Sigmoid colon (tissue), 6 donors: ENCODE measurements at regions not wholly inside any gene's neighbourhood (a gene's known extent, or its start where the extent isn't known, plus 50 kb on each side); places are given as distances from the start of the nearest gene placed in this dataset.

Source experiments
- DNase-seq: peaks from one replicate; pipeline ENCODE4 v3.0.0-alpha.2; 2019
- H3K27ac ChIP-seq, 4 donors: fragments of 200-600 bp; sonication (generic); one replicate each; pipeline ENCODE4 v1.5.1; 2016 to 2019; ENCODE audit warnings: mild to moderate bottlenecking in 1 of 4
- H3K27me3 ChIP-seq, 3 donors: fragments of 200-600 bp; sonication (generic); one replicate each; pipeline ENCODE4 v1.5.1; 2019; ENCODE audit warnings: mild to moderate bottlenecking in 1 of 3
- H3K36me3 ChIP-seq, 4 donors: fragments of 200-600 bp; sonication (generic); one replicate each; pipeline ENCODE4 v1.5.1; 2016 to 2019
- H3K4me1 ChIP-seq, 4 donors: fragments of 200-600 bp; sonication (generic); one replicate each; pipeline ENCODE4 v1.5.1; 2017 to 2019
- H3K4me3 ChIP-seq, 4 donors: fragments of 200-600 bp; sonication (generic); one replicate each; pipeline ENCODE4 v1.5.1; 2017 to 2019; ENCODE audit warnings: mild to moderate bottlenecking in 2 of 4, moderate library complexity in 1 of 4
- H3K9me3 ChIP-seq, 4 donors: fragments of 200-600 bp in 3 of 4; sonication (generic) in 3 of 4; one replicate each; pipeline versions ENCODE4 v1.5.1 to v1.6.1; 2013 to 2019
- EP300 ChIP-seq, 4 donors: sonication (generic); formaldehyde crosslinking; IDR thresholded peaks; one replicate each; pipeline ENCODE4 v1.6.1; 2017; ENCODE audit warnings: antibody characterized with exemption in 4 of 4
- POLR2A ChIP-seq, 2 donors: fragments of 450-650 bp; IDR thresholded peaks; one replicate each; pipeline ENCODE4 v1.6.1; 2016; ENCODE audit warnings: antibody characterized with exemption in 2 of 2, mild to moderate bottlenecking in 2 of 2, moderate library complexity in 2 of 2
- POLR2AphosphoS5 ChIP-seq, 4 donors: sonication (generic); formaldehyde crosslinking; IDR thresholded peaks; one replicate each; pipeline ENCODE4 v1.6.1; 2017; ENCODE audit warnings: antibody characterized with exemption in 4 of 4
- WGBS, 2 donors: extraction: QIAGEN DNeasy Blood & Tissue Kit; methylation state at CpG; one replicate each; pipeline ENCODE4 v1.1.7; 2013; 5-methylcytosine and 5-hydroxymethylcytosine counted together
- intact Hi-C: fragments of 100-400 bp; cut with DNase I; formaldehyde crosslinking; loops from one replicate; pipeline ENCODE4 v1.15.1; 2023
- TF ChIP-seq, protein P1 (sequence below), 4 experiments: fragments of 450-650 bp in 3 of 4; fragments of 200-600 bp in 1 of 4; IDR thresholded peaks; one replicate each; pipeline ENCODE4 v1.5.1; 2016 to 2019; ENCODE audit warnings: antibody characterized with exemption in 4 of 4, mild to moderate bottlenecking in 3 of 4, moderate library complexity in 2 of 4
- donor health status: healthy with polysubstance abuse.
- donor health status: healthy.

- Histone ChIP-seq H3K9me3 (no peaks in the 10 kb centered on the region), H3K36me3 (no peaks in the 10 kb centered on the region), H3K27ac (no peak overlapping the region), H3K4me1 (peaks cover 0 to 35% (median 26%) of the 10 kb centered on the region in 4 donors), H3K4me3 (no peak overlapping the region), H3K27me3 (no peaks in the 10 kb centered on the region)
- 20 to 65% methylated on average over 18 of the region's 18 CpGs for WGBS, 2 donors
- TF ChIP-seq EP300 (IDR thresholded peaks at IDR 0.05) = no peak
- TF ChIP-seq, protein P1, sequence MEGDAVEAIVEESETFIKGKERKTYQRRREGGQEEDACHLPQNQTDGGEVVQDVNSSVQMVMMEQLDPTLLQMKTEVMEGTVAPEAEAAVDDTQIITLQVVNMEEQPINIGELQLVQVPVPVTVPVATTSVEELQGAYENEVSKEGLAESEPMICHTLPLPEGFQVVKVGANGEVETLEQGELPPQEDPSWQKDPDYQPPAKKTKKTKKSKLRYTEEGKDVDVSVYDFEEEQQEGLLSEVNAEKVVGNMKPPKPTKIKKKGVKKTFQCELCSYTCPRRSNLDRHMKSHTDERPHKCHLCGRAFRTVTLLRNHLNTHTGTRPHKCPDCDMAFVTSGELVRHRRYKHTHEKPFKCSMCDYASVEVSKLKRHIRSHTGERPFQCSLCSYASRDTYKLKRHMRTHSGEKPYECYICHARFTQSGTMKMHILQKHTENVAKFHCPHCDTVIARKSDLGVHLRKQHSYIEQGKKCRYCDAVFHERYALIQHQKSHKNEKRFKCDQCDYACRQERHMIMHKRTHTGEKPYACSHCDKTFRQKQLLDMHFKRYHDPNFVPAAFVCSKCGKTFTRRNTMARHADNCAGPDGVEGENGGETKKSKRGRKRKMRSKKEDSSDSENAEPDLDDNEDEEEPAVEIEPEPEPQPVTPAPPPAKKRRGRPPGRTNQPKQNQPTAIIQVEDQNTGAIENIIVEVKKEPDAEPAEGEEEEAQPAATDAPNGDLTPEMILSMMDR (IDR thresholded peaks at IDR 0.05) = no peak
- TF ChIP-seq POLR2A (IDR thresholded peaks at IDR 0.05) = no peak
- TF ChIP-seq POLR2AphosphoS5 (IDR thresholded peaks at IDR 0.05) = no peak
- intact Hi-C loops = no loop called here
- no peak for DNase-seq
Measured at GRCh38 chr14:100388103-100389054, 65.2 kb downstream of the SLC25A47 start.

DNA sequence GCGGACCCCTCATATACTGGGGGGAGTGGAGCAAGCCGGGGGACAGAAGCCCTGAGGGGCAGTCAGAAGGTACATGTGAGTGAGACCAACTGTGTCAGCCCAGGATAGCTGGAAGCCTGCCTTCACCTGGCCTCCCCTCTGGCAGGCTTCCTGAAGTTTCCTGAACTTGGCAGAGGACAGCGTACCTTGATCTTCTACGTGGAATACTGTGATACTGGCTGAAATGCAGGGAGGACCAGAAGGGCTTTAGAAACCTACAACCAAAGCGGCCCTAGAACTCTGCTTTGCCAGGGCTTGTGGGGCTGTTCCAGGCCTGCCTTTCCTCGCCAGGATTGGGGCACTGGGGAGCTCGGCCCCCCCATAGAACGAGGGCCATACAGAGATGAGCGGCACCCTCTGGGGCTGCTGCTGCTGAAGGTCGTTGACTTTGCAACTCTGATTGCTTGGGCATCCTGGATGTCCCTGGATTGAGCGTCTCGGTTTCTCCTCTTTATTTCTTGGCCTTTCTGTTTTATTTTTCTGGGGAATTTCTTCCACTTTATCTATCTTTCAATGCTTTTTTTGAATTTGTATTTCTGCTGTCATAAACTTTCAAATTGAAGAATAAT lies 66.5 kb downstream of the SLC25A47 start:
- 26 to 66% methylated on average over 12 of the region's 12 CpGs for WGBS, 2 donors

DNA sequence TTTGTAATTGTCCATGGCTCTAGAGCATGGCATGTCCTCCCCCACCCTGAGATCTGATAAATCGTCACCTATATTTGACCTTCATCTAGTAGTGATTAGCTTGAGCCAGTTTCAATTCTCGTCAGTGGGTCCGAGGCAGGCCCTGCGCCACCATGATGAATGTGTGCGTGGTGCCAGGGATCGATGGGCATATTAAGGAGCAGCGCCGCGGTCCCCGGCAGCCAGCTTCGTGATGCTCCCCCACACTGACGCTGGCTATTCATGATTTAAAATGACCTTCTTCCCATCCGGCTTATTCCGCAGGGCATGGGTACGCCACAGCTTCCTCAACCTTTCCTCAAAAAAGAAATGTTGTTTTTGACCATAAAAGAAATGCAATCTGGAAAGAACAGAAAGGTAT lies 68.0 kb downstream of the SLC25A47 start:
- H3K9me3 ChIP-seq = no peaks in the 10 kb centered on the region
- intact Hi-C loops = no loop called here
- DNase-seq = no peak
- WGBS, 2 donors = 92% methylated on average over 15 of the region's 15 CpGs
- H3K4me3 ChIP-seq = no peak overlapping the region
- H3K36me3 ChIP-seq = no peaks in the 10 kb centered on the region
- no peak overlapping the region for H3K27ac ChIP-seq
- peaks cover 0 to 30% (median 16%) of the 10 kb centered on the region in 4 donors for H3K4me1 ChIP-seq
- TF ChIP-seq POLR2A (IDR thresholded peaks at IDR 0.05) = no peak
- TF ChIP-seq, protein P1 (IDR thresholded peaks at IDR 0.05) = no peak
- TF ChIP-seq EP300 (IDR thresholded peaks at IDR 0.05) = no peak
- no peaks in the 10 kb centered on the region for H3K27me3 ChIP-seq

More for the DNA sequence above, 66.5 kb downstream of the SLC25A47 start:
- H3K27me3 ChIP-seq = no peaks in the 10 kb centered on the region
- no peak overlapping the region for H3K27ac ChIP-seq
- intact Hi-C loops = no loop called here
- no peak overlapping the region for H3K4me3 ChIP-seq
- TF ChIP-seq EP300 (IDR thresholded peaks at IDR 0.05) (no peak), POLR2A (IDR thresholded peaks at IDR 0.05) (no peak), POLR2AphosphoS5 (IDR thresholded peaks at IDR 0.05) (no peak)
- TF ChIP-seq, protein P1 (IDR thresholded peaks at IDR 0.05) = no peak
- no peaks in the 10 kb centered on the region for H3K36me3 ChIP-seq
- H3K9me3 ChIP-seq = no peaks in the 10 kb centered on the region
- no peak for DNase-seq
- H3K4me1 ChIP-seq = peaks cover 0 to 37% (median 23%) of the 10 kb centered on the region in 4 donors

DNA sequence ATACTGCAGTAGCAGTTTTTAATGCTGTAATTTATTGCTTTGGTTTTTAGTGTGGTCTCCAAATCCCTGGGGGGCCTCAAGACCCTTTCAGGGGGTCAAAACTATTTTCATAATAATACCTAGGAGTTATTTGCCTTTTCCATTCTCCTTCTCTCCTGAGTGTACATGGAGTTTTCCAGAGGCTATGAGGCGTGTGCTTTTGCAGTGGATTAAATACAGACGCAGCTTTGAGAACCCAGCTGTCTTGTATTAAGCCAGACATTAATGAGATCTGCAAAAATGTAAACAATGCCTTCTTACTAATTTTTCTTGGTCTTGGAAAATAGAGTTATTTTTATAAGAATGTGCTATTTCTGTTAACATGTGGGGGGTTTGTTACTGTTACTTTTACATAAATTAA lies 68.6 kb downstream of the SLC25A47 start:
- no peaks in the 10 kb centered on the region for H3K36me3 ChIP-seq
- H3K4me3 ChIP-seq = no peak overlapping the region
- no peaks in the 10 kb centered on the region for H3K9me3 ChIP-seq
- peaks cover 0 to 30% (median 16%) of the 10 kb centered on the region in 4 donors for H3K4me1 ChIP-seq
- intact Hi-C loops = no loop called here
- no peaks in the 10 kb centered on the region for H3K27me3 ChIP-seq
- WGBS, 2 donors = 89 to 91% methylated on average over 2 of the region's 2 CpGs
- TF ChIP-seq POLR2A (IDR thresholded peaks at IDR 0.05) (no peak), EP300 (IDR thresholded peaks at IDR 0.05) (no peak), POLR2AphosphoS5 (IDR thresholded peaks at IDR 0.05) (no peak)
- TF ChIP-seq, protein P1 (IDR thresholded peaks at IDR 0.05) = no peak
- no peak overlapping the region for H3K27ac ChIP-seq
- DNase-seq = no peak
